K562 (cell line): ENCODE measurements at regions not wholly inside any gene's neighbourhood (a gene's known extent, or its start where the extent isn't known, plus 50 kb on each side); places are given as distances from the start of the nearest gene placed in this dataset.

Experiments
- BRCA1 ChIP-seq, 2 experiments: fragments of 450-650 bp in 1 of 2; sonication (generic) in 1 of 2; formaldehyde crosslinking in 1 of 2; IDR thresholded peaks; 2 replicates each; pipeline versions ENCODE4 v1.5.0 to v1.6.1; 2017 to 2020; ENCODE audit warnings: mild to moderate bottlenecking in 1 of 2, missing genetic modification reagents in 1 of 2
- DNMT1 ChIP-seq: fragments of 450-650 bp; IDR thresholded peaks from 2 replicates; pipeline ENCODE4 v1.6.1; 2016; ENCODE audit warnings: antibody characterized with exemption, mild to moderate bottlenecking
- FOSL1 ChIP-seq: fragments of 200-800 bp; sonication (Bioruptor generic); conservative IDR thresholded peaks from 2 replicates; pipeline ENCODE4 v1.6.1; 2016; ENCODE audit warnings: missing genetic modification characterization, missing compliant biosample characterization
- MED1 ChIP-seq: sonication (generic); formaldehyde crosslinking; IDR thresholded peaks from 2 replicates; pipeline ENCODE4 v1.8.1; 2023; ENCODE audit warnings: missing genetic modification reagents, borderline replicate concordance
- NFRKB ChIP-seq: fragments of 450-650 bp; IDR thresholded peaks from 2 replicates; pipeline ENCODE4 v1.6.1; 2016; ENCODE audit warnings: low read depth
- OTX1 ChIP-seq: fragments of 450-650 bp; formaldehyde crosslinking; IDR thresholded peaks from 2 replicates; pipeline ENCODE4 v1.4.0; 2022; ENCODE audit warnings: mild to moderate bottlenecking
- POLR2AphosphoS5 ChIP-seq: IDR thresholded peaks from 2 replicates; pipeline ENCODE4 v1.6.1; 2011; ENCODE audit warnings: mild to moderate bottlenecking, low read depth, low read length, moderate library complexity; ENCODE audit not compliant: control insufficient read depth, insufficient read depth
- POLR3G ChIP-seq: IDR thresholded peaks from 2 replicates; pipeline ENCODE4 v1.6.1; 2011; ENCODE audit not compliant: insufficient read length, insufficient replicate concordance; ENCODE audit errors: extremely low read depth
- POU5F1 ChIP-seq: fragments of 150-350 bp; IDR thresholded peaks from 2 replicates; pipeline ENCODE4 v1.6.1; 2014; ENCODE audit warnings: borderline replicate concordance, low read length, low read depth, mild to moderate bottlenecking; ENCODE audit not compliant: partially characterized antibody
- RERE ChIP-seq: sonication (generic); formaldehyde crosslinking; IDR thresholded peaks from 2 replicates; pipeline ENCODE4 v1.8.0; 2023; ENCODE audit warnings: missing genetic modification reagents, mild to moderate bottlenecking, borderline replicate concordance
- SP2 ChIP-seq: IDR thresholded peaks from 2 replicates; pipeline ENCODE4 v1.6.1; 2011; ENCODE audit warnings: mild to moderate bottlenecking, low read depth, low read length, moderate library complexity; ENCODE audit not compliant: poor library complexity, severe bottlenecking; ENCODE audit errors: extremely low read depth
- STAG1 ChIP-seq: sonication (generic); formaldehyde crosslinking; IDR thresholded peaks from 2 replicates; pipeline ENCODE4 v1.5.0; 2020; ENCODE audit warnings: missing genetic modification reagents, borderline replicate concordance
- ZNF121 ChIP-seq: sonication (generic); formaldehyde crosslinking; conservative IDR thresholded peaks from 2 replicates; pipeline ENCODE4 v1.8.0; 2022; ENCODE audit warnings: missing genetic modification reagents
- ZNF212 ChIP-seq: fragments of 450-650 bp; formaldehyde crosslinking; IDR thresholded peaks from 2 replicates; pipeline ENCODE4 v1.4.0; 2020; ENCODE audit warnings: mild to moderate bottlenecking
- ZNF431 ChIP-seq: sonication (generic); formaldehyde crosslinking; IDR thresholded peaks from 2 replicates; pipeline ENCODE4 v1.8.0; 2022; ENCODE audit warnings: mild to moderate bottlenecking, missing genetic modification reagents
- TF ChIP-seq, protein P1 (sequence below): fragments of 250-450 bp; sonication (Bioruptor Pico); IDR thresholded peaks from 2 replicates; pipeline ENCODE4 v1.9.0; 2021; ENCODE audit warnings: mild to moderate bottlenecking, inconsistent platforms
- TF ChIP-seq, protein P2 (sequence below): fragments of 450-650 bp; IDR thresholded peaks from 2 replicates; pipeline ENCODE4 v1.6.1; 2018; ENCODE audit warnings: mild to moderate bottlenecking, low read depth; ENCODE audit not compliant: partially characterized antibody

DNA sequence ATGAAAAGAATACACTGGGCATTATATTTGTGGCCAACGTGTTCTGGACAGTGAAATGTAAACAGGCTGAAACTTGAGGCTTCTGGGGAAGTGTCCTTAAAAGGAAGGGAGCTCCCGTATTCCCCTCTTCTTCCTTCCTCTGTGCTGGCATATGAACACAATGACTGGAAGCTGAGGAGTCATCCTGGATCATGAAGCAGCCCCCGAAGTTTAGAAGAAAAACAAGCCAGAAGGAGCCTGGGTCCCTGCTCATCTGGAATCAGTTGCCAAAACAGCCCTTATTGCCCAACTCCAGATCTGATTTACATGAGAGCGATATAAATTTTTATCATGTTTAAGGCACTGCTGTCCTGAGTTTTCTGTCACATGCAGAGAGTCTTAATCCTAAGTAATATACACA is 65.4 kb upstream of the SLC1A1 start (continued):
- no peak for TF ChIP-seq RERE
- TF ChIP-seq SP2, result no peak
- TF ChIP-seq, protein P1, sequence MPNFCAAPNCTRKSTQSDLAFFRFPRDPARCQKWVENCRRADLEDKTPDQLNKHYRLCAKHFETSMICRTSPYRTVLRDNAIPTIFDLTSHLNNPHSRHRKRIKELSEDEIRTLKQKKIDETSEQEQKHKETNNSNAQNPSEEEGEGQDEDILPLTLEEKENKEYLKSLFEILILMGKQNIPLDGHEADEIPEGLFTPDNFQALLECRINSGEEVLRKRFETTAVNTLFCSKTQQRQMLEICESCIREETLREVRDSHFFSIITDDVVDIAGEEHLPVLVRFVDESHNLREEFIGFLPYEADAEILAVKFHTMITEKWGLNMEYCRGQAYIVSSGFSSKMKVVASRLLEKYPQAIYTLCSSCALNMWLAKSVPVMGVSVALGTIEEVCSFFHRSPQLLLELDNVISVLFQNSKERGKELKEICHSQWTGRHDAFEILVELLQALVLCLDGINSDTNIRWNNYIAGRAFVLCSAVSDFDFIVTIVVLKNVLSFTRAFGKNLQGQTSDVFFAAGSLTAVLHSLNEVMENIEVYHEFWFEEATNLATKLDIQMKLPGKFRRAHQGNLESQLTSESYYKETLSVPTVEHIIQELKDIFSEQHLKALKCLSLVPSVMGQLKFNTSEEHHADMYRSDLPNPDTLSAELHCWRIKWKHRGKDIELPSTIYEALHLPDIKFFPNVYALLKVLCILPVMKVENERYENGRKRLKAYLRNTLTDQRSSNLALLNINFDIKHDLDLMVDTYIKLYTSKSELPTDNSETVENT (CRISPR knock-in tag), result no peak
- no peak for TF ChIP-seq POU5F1
- no peak for TF ChIP-seq STAG1 (CRISPR knock-in tag)
- no peak for TF ChIP-seq ZNF121
- no peak for TF ChIP-seq ZNF431 (CRISPR knock-in tag)
- no peak for TF ChIP-seq ZNF212 (CRISPR knock-in tag)
- no peak for TF ChIP-seq POLR3G
- TF ChIP-seq MED1 (CRISPR knock-in tag), result no peak
- no peak for TF ChIP-seq FOSL1 (tag)
- TF ChIP-seq NFRKB, result no peak
- TF ChIP-seq BRCA1 (IDR thresholded peaks at IDR 0.05), result no peak
- no peak for TF ChIP-seq BRCA1 (CRISPR knock-in tag; IDR thresholded peaks at IDR 0.05)
- TF ChIP-seq OTX1 (CRISPR knock-in tag), result no peak
- TF ChIP-seq POLR2AphosphoS5, result no peak
- TF ChIP-seq, protein P2, sequence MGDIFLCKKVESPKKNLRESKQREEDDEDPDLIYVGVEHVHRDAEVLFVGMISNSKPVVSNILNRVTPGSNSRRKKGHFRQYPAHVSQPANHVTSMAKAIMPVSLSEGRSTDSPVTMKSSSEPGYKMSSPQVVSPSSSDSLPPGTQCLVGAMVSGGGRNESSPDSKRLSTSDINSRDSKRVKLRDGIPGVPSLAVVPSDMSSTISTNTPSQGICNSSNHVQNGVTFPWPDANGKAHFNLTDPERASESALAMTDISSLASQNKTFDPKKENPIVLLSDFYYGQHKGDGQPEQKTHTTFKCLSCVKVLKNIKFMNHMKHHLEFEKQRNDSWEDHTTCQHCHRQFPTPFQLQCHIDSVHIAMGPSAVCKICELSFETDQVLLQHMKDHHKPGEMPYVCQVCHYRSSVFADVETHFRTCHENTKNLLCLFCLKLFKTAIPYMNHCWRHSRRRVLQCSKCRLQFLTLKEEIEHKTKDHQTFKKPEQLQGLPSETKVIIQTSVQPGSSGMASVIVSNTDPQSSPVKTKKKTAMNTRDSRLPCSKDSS, result no peak
- TF ChIP-seq DNMT1, result no peak
